ENCODE measurements at regions not wholly inside any gene's neighbourhood (a gene's known extent, or its start where the extent isn't known, plus 50 kb on each side); places are given as distances from the start of the nearest gene placed in this dataset.
"Not testable (repeated sequence)": the region's sequence is repeated elsewhere in the genome, so short reads cannot be mapped to it uniquely, and the experiment has no call there.

DNA sequence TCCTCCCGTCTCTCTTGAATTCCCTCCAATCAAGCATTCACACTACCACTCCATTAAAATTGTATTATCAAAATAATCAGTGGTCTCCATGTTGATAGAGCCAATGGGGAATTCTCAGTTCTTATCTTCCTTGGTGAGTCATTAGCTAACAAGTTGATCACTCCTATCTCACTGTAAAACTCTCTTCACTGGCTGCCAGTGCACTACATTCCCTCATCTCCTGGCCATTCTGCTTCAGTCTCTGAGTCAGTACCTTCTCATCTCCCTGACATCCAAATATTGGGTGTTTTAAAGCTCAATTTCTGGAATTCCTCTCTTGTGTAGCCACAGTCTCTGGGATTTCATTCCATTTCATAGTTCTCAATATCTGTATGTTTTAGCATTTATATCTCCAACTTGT is 175.2 kb downstream of the ALDH1A2 start:
- H3K4me1 Mint-ChIP-seq (ENCODE audit: low read depth): no peaks in the 10 kb centered on the region
- intact Hi-C loops (cut with micrococcal nuclease): no loop called here
- H3K9me3 Mint-ChIP-seq: no peaks in the 10 kb centered on the region

DNA sequence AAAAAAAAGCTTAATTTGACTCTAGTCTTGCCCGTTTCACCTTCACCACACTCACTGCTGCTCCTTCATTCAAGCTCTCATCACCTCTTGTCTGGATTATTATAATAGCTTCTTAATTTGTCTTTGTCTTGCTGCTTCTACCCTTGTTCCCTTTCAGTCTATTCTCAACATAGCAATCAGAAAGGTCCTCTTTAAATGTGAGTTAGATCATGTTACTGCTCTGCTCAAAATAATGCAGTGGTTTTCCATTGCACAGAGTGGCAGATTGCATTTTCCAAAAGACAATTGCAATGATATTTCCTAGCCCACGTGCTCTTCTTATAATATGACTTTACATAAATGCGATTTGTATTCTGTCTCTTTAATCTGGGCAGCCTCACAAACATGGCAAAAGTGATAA is 174.6 kb downstream of the ALDH1A2 start:
- intact Hi-C loops (cut with micrococcal nuclease): no loop called here
- DNase-seq (ENCODE audit: low spot score): no peak
- Mint-ChIP-seq H3K9me3 (no peaks in the 10 kb centered on the region), H3K27ac (no peak overlapping the region), H3K27me3 (ENCODE audit: low read depth) (peaks cover 13% of the 10 kb centered on the region), H3K36me3 (ENCODE audit: low read depth) (no peaks in the 10 kb centered on the region), H3K4me3 (ENCODE audit: low read depth) (no peak overlapping the region), H3K4me1 (ENCODE audit: low read depth) (no peaks in the 10 kb centered on the region)

More for the DNA sequence above, 175.2 kb downstream of the ALDH1A2 start:
- Mint-ChIP-seq H3K27ac (no peak overlapping the region), H3K4me3 (ENCODE audit: low read depth) (no peak overlapping the region), H3K27me3 (ENCODE audit: low read depth) (peaks cover 13% of the 10 kb centered on the region), H3K36me3 (ENCODE audit: low read depth) (no peaks in the 10 kb centered on the region)
- no peak for DNase-seq (ENCODE audit: low spot score)

DNA sequence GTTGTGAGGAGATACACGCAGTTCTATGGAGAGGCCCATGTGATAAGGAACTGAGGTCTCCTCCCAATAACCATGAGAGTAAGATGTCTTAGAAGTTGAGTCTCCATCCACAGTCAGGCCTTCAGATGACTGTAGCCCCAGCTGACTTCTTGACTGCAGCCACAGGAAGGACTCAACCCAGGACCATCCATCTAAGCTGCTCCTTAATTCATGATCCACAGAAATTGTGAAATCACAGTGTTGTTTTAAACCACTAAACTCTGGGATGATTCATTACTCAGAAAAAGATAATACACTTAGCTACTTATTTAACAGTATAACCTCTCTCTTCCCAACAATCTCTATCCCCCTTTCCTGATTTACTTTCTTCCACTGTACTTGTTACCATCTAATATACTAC is 173.3 kb downstream of the ALDH1A2 start:
- no peak for DNase-seq (ENCODE audit: low spot score)
- Mint-ChIP-seq H3K27me3 (ENCODE audit: low read depth) (peaks cover 13% of the 10 kb centered on the region), H3K36me3 (ENCODE audit: low read depth) (no peaks in the 10 kb centered on the region), H3K27ac (no peak overlapping the region), H3K4me1 (ENCODE audit: low read depth) (no peaks in the 10 kb centered on the region), H3K9me3 (no peaks in the 10 kb centered on the region), H3K4me3 (ENCODE audit: low read depth) (no peak overlapping the region)
- intact Hi-C loops (cut with micrococcal nuclease): no loop called here

DNA sequence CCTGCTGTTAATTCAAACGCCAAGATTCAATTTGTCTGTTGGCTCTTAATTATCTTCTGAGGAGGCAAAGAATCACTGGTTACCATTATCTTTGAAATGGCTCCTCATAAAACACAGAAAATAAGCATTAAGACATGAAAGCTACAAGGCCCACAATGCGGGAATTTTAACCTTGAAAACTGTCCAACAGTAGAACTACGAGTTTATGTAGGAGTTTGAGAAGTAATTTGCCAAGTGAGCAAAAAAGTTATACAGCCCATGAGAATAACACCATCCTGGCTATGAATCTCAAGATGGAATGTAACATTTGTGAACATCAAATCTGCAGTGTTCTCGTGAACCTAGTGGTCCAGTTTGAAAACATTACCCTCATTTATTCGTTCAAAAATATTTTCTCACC is 172.5 kb downstream of the ALDH1A2 start:
- H3K27ac Mint-ChIP-seq: no peak overlapping the region
- no peaks in the 10 kb centered on the region for H3K36me3 Mint-ChIP-seq (ENCODE audit: low read depth)
- DNase-seq (ENCODE audit: low spot score): no peak
- no peaks in the 10 kb centered on the region for H3K9me3 Mint-ChIP-seq
- intact Hi-C loops (cut with micrococcal nuclease): no loop called here
- H3K4me1 Mint-ChIP-seq (ENCODE audit: low read depth): no peaks in the 10 kb centered on the region
- H3K27me3 Mint-ChIP-seq (ENCODE audit: low read depth): peaks cover 11% of the 10 kb centered on the region
- H3K4me3 Mint-ChIP-seq (ENCODE audit: low read depth): no peak overlapping the region

DNA sequence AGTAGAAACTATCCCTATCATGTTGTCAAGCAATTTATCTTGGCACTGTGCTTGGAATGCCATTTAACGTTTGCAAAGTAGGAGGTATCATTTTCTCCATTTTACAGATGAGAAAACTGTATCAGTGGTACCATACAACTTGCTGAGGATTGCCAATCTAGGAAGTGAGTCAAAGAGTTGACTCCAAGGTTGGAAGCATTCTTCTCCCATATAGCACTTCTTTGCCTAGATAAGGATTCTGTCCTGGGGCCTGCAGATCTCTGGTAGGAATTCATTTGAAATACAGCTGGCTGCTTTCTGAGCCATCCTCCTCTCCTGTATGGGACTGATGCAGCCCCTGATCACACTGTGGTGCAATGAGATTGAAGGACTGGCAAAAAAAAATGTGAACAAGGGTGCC is 170.2 kb downstream of the ALDH1A2 start:
- Mint-ChIP-seq H3K36me3 (ENCODE audit: low read depth) (no peaks in the 10 kb centered on the region), H3K27ac (no peak overlapping the region), H3K4me1 (ENCODE audit: low read depth) (no peaks in the 10 kb centered on the region), H3K9me3 (no peaks in the 10 kb centered on the region), H3K4me3 (ENCODE audit: low read depth) (no peak overlapping the region), H3K27me3 (ENCODE audit: low read depth) (peaks cover 8% of the 10 kb centered on the region)
- intact Hi-C loops (cut with micrococcal nuclease): no loop called here
- no peak for DNase-seq (ENCODE audit: low spot score)

DNA sequence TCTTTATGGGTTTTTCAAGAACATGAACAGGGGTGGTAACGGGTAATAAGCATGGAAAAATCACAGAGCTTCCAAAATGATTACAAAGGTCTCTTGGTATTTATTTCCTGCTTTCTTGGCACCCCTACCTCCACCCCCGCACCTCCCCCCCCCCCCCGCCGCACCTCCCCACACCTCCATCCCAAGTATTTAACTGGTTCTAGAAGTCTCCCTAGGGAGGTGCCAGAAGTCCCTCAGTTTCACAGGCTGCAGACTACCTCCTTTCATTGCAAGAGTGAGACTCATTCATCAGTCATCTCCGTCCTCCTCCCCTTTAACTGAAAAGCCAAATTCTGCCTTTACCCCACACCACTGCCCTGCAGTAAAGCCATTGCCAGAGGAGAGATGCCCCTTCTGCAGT is 169.4 kb downstream of the ALDH1A2 start:
- Mint-ChIP-seq H3K27me3 (ENCODE audit: low read depth) (peaks cover 2% of the 10 kb centered on the region), H3K36me3 (ENCODE audit: low read depth) (no peaks in the 10 kb centered on the region), H3K4me1 (ENCODE audit: low read depth) (no peaks in the 10 kb centered on the region), H3K27ac (no peak overlapping the region), H3K4me3 (ENCODE audit: low read depth) (no peak overlapping the region), H3K9me3 (no peaks in the 10 kb centered on the region)
- DNase-seq (ENCODE audit: low spot score): no peak
- intact Hi-C loops (cut with micrococcal nuclease): no loop called here

DNA sequence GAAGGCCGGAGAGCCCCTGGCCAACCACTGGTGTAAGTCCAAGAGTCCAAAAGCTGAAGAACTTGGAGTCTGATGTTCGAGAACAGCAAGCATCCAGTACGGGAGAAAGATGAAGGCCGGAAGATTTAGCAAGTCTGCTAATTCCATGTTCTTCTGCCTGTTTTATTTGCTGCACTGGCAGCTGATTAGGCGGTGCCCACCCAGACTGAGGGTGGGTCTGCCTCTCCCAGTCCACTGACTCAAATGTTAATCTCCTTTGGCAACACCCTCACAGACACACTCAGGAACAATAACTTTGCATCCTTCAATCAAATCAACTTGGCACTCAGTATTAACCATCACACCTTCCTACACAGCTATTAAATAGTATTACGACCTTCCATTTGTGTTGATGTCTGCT is 168.6 kb downstream of the ALDH1A2 start:
- H3K9me3 Mint-ChIP-seq; DNase-seq (ENCODE audit: low spot score); H3K4me1 Mint-ChIP-seq (ENCODE audit: low read depth); H3K4me3 Mint-ChIP-seq (ENCODE audit: low read depth); intact Hi-C loops (cut with micrococcal nuclease); H3K27me3 Mint-ChIP-seq (ENCODE audit: low read depth); H3K27ac Mint-ChIP-seq; H3K36me3 Mint-ChIP-seq (ENCODE audit: low read depth): not testable (repeated sequence)

DNA sequence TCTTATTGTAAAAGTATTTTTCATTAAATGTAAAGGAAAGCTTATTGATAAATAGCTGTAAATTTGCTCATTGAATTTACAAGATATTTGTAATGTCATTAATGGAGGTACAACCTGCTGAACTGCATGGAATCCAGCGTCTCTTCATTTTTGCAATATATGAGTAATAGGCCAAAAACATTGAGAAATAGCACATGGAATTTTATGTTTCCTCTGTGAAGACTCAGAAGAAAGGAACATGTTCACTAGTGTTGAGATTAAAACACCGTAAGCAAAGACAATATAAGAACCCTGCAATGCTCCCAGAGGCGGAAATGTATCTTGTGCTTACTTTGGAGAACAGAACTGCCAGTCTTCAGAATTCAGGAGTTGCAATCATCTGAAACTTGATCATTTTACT is 167.6 kb downstream of the ALDH1A2 start:
- Mint-ChIP-seq H3K4me3 (ENCODE audit: low read depth) (no peak overlapping the region), H3K27me3 (ENCODE audit: low read depth) (peaks cover 2% of the 10 kb centered on the region), H3K27ac (no peak overlapping the region), H3K4me1 (ENCODE audit: low read depth) (no peaks in the 10 kb centered on the region), H3K36me3 (ENCODE audit: low read depth) (no peaks in the 10 kb centered on the region), H3K9me3 (no peaks in the 10 kb centered on the region)
- DNase-seq (ENCODE audit: low spot score): no peak
- intact Hi-C loops (cut with micrococcal nuclease): no loop called here

DNA sequence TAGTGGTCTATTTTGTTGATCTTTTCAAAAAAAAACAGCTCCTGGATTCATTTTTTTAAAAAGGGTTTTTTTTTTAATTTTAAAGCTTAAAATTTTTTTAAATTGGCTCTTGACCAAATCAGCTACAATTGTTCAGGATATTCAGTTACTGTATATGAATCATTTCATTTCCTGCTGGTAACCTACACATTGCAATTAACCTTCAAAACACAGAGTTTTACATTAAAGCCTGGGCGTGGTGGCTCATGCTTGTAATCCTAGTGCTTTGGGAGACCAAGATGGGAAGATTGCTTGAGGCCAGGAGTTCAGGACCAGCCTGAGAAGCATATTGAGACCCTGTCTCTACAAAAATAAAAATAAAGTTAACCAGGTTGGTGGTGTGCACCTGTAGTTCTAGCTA is 163.4 kb downstream of the ALDH1A2 start:
- no peak for DNase-seq (ENCODE audit: low spot score)
- Mint-ChIP-seq H3K4me1 (ENCODE audit: low read depth) (no peaks in the 10 kb centered on the region), H3K36me3 (ENCODE audit: low read depth) (no peaks in the 10 kb centered on the region), H3K27me3 (ENCODE audit: low read depth) (peaks cover 4% of the 10 kb centered on the region), H3K4me3 (ENCODE audit: low read depth) (no peak overlapping the region), H3K27ac (no peak overlapping the region), H3K9me3 (no peaks in the 10 kb centered on the region)
- intact Hi-C loops (cut with micrococcal nuclease): no loop called here
